Stomach (tissue), 8 donors: ENCODE measurements at regions not wholly inside any gene's neighbourhood (a gene's known extent, or its start where the extent isn't known, plus 50 kb on each side); places are given as distances from the start of the nearest gene placed in this dataset.

Experiments used
- DNase-seq, 2 donors: peaks; one replicate each; pipeline versions ENCODE4 v3.0.0 to v3.0.0-alpha.2; 2013 to 2019
- H3K27ac ChIP-seq, 5 donors: fragments of 200-600 bp in 4 of 5; sonication (generic) in 4 of 5; one replicate each; pipeline ENCODE4 v1.5.1; 2013 to 2019; ENCODE audit warnings: mild to moderate bottlenecking in 1 of 5, moderate library complexity in 1 of 5
- H3K27me3 ChIP-seq, 3 donors: fragments of 200-600 bp; sonication (generic); one replicate each; pipeline ENCODE4 v1.5.1; 2017 to 2019; ENCODE audit warnings: mixed run types in 1 of 3
- H3K36me3 ChIP-seq, 4 donors: fragments of 200-600 bp; sonication (generic); 1 replicate in 3 of 4; 2 replicates in 1 of 4; pipeline ENCODE4 v1.5.1; 2016 to 2019
- H3K4me1 ChIP-seq, 4 donors: fragments of 200-600 bp; sonication (generic); one replicate each; pipeline ENCODE4 v1.5.1; 2016 to 2019
- H3K4me3 ChIP-seq, 4 donors: fragments of 200-600 bp; sonication (generic) in 3 of 4; one replicate each; pipeline ENCODE4 v1.5.1; 2016 to 2019; ENCODE audit warnings: mild to moderate bottlenecking in 1 of 4
- H3K9me3 ChIP-seq, 4 donors: fragments of 200-600 bp; sonication (generic); one replicate each; pipeline ENCODE4 v1.5.1; 2016 to 2019
- EP300 ChIP-seq: sonication (generic); formaldehyde crosslinking; IDR thresholded peaks from one replicate; pipeline ENCODE4 v1.6.1; 2017; ENCODE audit warnings: antibody characterized with exemption
- POLR2A ChIP-seq, 4 donors: fragments of 450-650 bp; IDR thresholded peaks; one replicate each; pipeline ENCODE4 v1.6.1; 2016; ENCODE audit warnings: antibody characterized with exemption in 4 of 4, control low read depth in 2 of 4, mild to moderate bottlenecking in 1 of 4, moderate library complexity in 1 of 4
- POLR2AphosphoS5 ChIP-seq, 3 donors: sonication (generic); formaldehyde crosslinking; IDR thresholded peaks; one replicate each; pipeline ENCODE4 v1.6.1; 2016; ENCODE audit warnings: antibody characterized with exemption in 3 of 3
- WGBS, 5 donors: extraction: QIAGEN DNeasy Blood & Tissue Kit in 3 of 5; methylation state at CpG; one replicate each; pipeline versions ENCODE4 v1.1.5 to v1.1.7; 2013 to 2018; 5-methylcytosine and 5-hydroxymethylcytosine counted together
- intact Hi-C: fragments of 100-400 bp; cut with DNase I; formaldehyde crosslinking; loops from one replicate; pipeline ENCODE4 v1.15.1; 2023; ENCODE audit warnings: low total_unique reads
- TF ChIP-seq, protein P1 (sequence below), 7 experiments: fragments of 450-650 bp in 4 of 7; fragments of 200-600 bp in 3 of 7; sonication (generic) in 3 of 7; IDR thresholded peaks; one replicate each; pipeline ENCODE4 v1.5.1; 2016 to 2019; ENCODE audit warnings: antibody characterized with exemption in 7 of 7, control low read depth in 2 of 7, mild to moderate bottlenecking in 1 of 7
- donor health status: healthy with polysubstance abuse.
- donor health status: Bipolar disorder and iron deficiency.
- donor health status: healthy.

DNA sequence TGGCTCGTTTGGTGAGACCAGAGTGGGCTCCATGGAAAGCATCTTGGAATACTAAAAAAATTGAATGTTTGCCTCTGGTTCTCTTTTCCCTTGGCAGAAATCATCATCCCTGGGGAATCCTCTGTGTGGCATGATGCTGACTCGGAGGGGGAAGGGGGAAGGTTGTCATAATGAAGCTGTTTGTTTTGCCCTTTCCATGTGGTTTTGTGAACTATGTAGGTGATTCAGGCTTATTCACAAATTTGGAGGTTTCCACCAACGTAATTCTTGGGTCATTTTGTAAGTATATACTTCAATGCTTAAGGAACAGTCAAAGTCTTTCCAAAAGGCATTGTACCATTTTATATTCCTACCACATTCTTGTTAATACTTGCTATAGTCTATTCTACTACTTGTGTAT lies 754.0 kb upstream of the FAT3 start:
- no peak for DNase-seq
- WGBS, 5 donors = 61 to 76% (median 66%) methylated on average over 3 of the region's 3 CpGs
- no peak overlapping the region for H3K27ac ChIP-seq
- TF ChIP-seq POLR2A (IDR thresholded peaks at IDR 0.05) = no peak
- TF ChIP-seq, protein P1, sequence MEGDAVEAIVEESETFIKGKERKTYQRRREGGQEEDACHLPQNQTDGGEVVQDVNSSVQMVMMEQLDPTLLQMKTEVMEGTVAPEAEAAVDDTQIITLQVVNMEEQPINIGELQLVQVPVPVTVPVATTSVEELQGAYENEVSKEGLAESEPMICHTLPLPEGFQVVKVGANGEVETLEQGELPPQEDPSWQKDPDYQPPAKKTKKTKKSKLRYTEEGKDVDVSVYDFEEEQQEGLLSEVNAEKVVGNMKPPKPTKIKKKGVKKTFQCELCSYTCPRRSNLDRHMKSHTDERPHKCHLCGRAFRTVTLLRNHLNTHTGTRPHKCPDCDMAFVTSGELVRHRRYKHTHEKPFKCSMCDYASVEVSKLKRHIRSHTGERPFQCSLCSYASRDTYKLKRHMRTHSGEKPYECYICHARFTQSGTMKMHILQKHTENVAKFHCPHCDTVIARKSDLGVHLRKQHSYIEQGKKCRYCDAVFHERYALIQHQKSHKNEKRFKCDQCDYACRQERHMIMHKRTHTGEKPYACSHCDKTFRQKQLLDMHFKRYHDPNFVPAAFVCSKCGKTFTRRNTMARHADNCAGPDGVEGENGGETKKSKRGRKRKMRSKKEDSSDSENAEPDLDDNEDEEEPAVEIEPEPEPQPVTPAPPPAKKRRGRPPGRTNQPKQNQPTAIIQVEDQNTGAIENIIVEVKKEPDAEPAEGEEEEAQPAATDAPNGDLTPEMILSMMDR (IDR thresholded peaks at IDR 0.05) = no peak
- no peak for TF ChIP-seq POLR2AphosphoS5 (IDR thresholded peaks at IDR 0.05)
- no peak for TF ChIP-seq EP300
- H3K4me3 ChIP-seq = no peak overlapping the region
- no peaks in the 10 kb centered on the region for H3K4me1 ChIP-seq
- no peaks in the 10 kb centered on the region for H3K27me3 ChIP-seq
- intact Hi-C loops = no loop called here
- peaks cover 0 to 4% (median 0%) of the 10 kb centered on the region in 4 donors for H3K9me3 ChIP-seq
- H3K36me3 ChIP-seq = no peaks in the 10 kb centered on the region

- 74 to 83% (median 78%) methylated on average over 1 of the region's 1 CpG for WGBS, 5 donors
- H3K27ac ChIP-seq = no peak overlapping the region
- no peaks in the 10 kb centered on the region for H3K36me3 ChIP-seq
- TF ChIP-seq POLR2A (IDR thresholded peaks at IDR 0.05) (no peak), EP300 (no peak), POLR2AphosphoS5 (IDR thresholded peaks at IDR 0.05) (no peak)
- TF ChIP-seq, protein P1 (IDR thresholded peaks at IDR 0.05) = no peak
- no peak overlapping the region for H3K4me3 ChIP-seq
- H3K27me3 ChIP-seq = no peaks in the 10 kb centered on the region
- intact Hi-C loops = no loop called here
- H3K4me1 ChIP-seq = no peaks in the 10 kb centered on the region
- no peak for DNase-seq
- no peaks in the 10 kb centered on the region for H3K9me3 ChIP-seq
Measured at GRCh38 chr11:91459840-91460239, 764.8 kb upstream of the FAT3 start.

DNA sequence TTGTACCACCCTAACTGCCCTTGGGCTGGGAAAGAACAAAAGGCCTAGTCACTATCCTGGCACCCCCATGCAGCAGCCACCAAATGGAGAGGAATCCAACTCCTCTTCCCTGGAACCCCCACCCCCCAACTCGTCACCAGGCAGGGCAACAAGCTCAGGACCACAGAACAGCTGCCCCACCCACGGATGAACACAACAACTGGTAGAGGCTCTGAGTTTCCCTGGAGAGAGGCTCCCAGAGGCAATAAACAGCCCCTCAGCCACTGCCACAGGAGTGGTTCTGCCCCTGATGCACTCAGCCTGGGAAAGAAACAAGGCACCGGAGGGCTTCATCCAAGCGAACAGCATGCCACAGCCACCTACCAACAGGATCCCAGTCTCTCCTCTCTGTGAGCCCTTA lies 778.4 kb upstream of the FAT3 start:
- H3K27ac ChIP-seq = no peak overlapping the region
- H3K36me3 ChIP-seq = no peaks in the 10 kb centered on the region
- no peak overlapping the region for H3K4me3 ChIP-seq
- 64 to 100% (median 81%) methylated on average over 2 to 4 of the region's 4 CpGs for WGBS, 5 donors
- no peaks in the 10 kb centered on the region for H3K4me1 ChIP-seq
- intact Hi-C loops = no loop called here
- no peak for DNase-seq
- H3K27me3 ChIP-seq = no peaks in the 10 kb centered on the region
- TF ChIP-seq, protein P1 (IDR thresholded peaks at IDR 0.05) = no peak
- no peak for TF ChIP-seq EP300
- no peak for TF ChIP-seq POLR2AphosphoS5 (IDR thresholded peaks at IDR 0.05)
- TF ChIP-seq POLR2A (IDR thresholded peaks at IDR 0.05) = no peak
- H3K9me3 ChIP-seq = no peaks in the 10 kb centered on the region

DNA sequence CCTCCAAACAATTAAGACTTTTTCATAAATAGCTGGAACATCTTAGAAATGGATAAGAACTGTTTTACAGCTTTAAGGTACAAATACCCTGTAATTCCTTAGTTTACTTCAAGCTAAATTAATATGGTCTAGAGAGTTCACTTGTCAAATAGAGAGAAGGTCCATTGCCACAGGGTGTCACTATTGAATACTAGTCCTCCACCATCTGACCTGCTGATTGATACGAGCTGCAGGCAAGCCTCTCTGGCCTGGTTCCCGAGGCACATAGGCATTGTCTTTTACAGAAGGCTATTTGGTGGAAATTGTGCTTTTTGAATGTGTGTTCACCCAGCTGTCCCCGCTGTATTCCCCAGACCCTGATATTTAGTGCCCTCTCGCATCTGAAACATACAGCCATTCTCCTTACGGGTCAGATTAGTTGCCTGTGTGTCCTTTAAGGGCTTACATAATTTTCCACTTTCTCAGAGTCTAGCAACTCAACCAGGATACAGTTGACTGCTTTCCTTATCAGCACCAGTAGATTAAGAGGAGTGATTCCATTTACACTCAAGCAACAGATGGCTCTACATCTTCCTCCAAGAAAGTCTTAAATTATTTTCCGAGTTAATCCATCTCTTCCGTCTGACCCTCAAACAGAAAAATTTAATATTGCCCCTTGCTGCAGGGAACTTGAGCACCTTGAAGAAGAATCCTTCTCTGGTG lies 788.8 kb upstream of the FAT3 start:
- TF ChIP-seq POLR2AphosphoS5 (IDR thresholded peaks at IDR 0.05) (no peak), EP300 (no peak)
- TF ChIP-seq, protein P1 (IDR thresholded peaks at IDR 0.05) = no peak
- H3K27me3 ChIP-seq = no peaks in the 10 kb centered on the region
- DNase-seq = peak; percentile 9 to 27

More for the DNA sequence above, 788.8 kb upstream of the FAT3 start:
- Histone ChIP-seq H3K4me1 (no peaks in the 10 kb centered on the region), H3K27ac (no peak overlapping the region), H3K9me3 (no peaks in the 10 kb centered on the region), H3K36me3 (no peaks in the 10 kb centered on the region), H3K4me3 (no peak overlapping the region)
- 58 to 66% (median 62%) methylated on average over 7 of the region's 7 CpGs for WGBS, 5 donors
- intact Hi-C loops = no loop called here
